Medulla oblongata (tissue), 1 donor: ENCODE measurements at regions not wholly inside any gene's neighbourhood (a gene's known extent, or its start where the extent isn't known, plus 50 kb on each side); places are given as distances from the start of the nearest gene placed in this dataset.

ENCODE experiments used
- DNase-seq: peaks from one replicate; pipeline ENCODE4 v3.0.0-alpha.2; 2015; ENCODE audit errors: extremely low spot score

DNA sequence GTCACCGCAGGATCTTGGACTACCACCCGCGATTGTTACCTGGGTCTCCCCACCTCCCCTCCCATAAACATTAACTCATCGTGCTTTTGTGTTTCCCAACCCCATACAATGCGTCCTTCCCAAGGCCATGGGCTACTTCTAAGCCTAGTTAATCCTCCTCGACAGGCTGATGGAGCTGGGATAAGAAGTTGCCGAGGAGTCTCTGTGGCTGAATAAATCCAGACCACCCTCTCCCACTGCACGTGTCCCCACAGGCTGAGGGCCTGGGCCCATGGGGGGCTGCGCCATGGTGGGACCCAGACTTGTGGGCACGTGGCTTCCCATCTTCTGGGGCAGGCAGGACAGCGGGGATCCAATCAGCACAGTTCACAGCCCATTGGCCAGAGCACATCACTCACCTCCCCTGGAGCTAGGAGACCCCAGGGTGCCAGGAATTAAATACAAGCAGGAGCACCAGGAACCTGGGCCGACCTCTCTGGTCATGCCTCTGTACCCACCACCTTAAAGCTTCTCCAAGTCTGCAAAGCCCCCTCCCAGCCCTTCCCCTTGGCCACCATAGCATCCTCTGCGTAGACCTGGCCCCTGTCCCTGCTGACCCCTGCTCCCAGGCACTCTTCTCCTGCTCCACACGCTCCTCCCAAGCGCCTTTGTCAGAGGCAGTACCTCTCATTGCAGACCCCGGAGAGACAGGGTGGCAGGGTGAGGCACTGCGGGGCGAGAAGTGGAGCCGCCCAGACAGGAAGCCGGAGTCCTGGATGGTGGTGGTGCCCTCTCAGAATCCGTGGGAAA lies 51.0 kb upstream of the ID2 start:
- no peak for DNase-seq

GRCh38 chr2:8631465-8632005 lies 50.3 kb upstream of the ID2 start:
- DNase-seq: no peak
